Lower lobe of right lung (tissue), 2 donors: ENCODE measurements at regions not wholly inside any gene's neighbourhood (a gene's known extent, or its start where the extent isn't known, plus 50 kb on each side); places are given as distances from the start of the nearest gene placed in this dataset.

Source experiments
- ATAC-seq, 2 donors: fragments of 200-7000 bp; cut with Tn5 transposase; one replicate each; pipeline ENCODE4 v1.9.1; 2020 to 2022; ENCODE audit warnings: mild to moderate bottlenecking in 2 of 2, moderate library complexity in 2 of 2
- DNase-seq: peaks from one replicate; pipeline ENCODE4 v3.0.0-alpha.2; 2020
- H3K27ac ChIP-seq: fragments of 200-600 bp; one replicate; pipeline ENCODE4 v1.8.0; 2022
- H3K27me3 ChIP-seq: fragments of 200-600 bp; one replicate; pipeline ENCODE4 v1.8.0; 2022; ENCODE audit warnings: low read depth
- H3K36me3 ChIP-seq: fragments of 200-600 bp; one replicate; pipeline ENCODE4 v1.8.0; 2022; ENCODE audit warnings: mild to moderate bottlenecking
- H3K4me1 ChIP-seq: fragments of 200-600 bp; one replicate; pipeline ENCODE4 v1.8.0; 2022
- H3K4me3 ChIP-seq: fragments of 200-600 bp; one replicate; pipeline ENCODE4 v1.8.0; 2022; ENCODE audit warnings: mild to moderate bottlenecking
- H3K9me3 ChIP-seq: fragments of 200-600 bp; one replicate; pipeline ENCODE4 v1.8.0; 2022
- intact Hi-C: fragments of 100-400 bp; cut with DNase I; formaldehyde crosslinking; loops from one replicate; pipeline ENCODE4 v1.11.0; 2022
- TF ChIP-seq, protein P1 (sequence below): fragments of 200-600 bp; IDR thresholded peaks from one replicate; pipeline ENCODE4 v1.8.0; 2022; ENCODE audit warnings: antibody characterized with exemption, mild to moderate bottlenecking
- donor health status: DM: no; HTN: yes; CAD: no; lungs with severe emphysema.

DNA sequence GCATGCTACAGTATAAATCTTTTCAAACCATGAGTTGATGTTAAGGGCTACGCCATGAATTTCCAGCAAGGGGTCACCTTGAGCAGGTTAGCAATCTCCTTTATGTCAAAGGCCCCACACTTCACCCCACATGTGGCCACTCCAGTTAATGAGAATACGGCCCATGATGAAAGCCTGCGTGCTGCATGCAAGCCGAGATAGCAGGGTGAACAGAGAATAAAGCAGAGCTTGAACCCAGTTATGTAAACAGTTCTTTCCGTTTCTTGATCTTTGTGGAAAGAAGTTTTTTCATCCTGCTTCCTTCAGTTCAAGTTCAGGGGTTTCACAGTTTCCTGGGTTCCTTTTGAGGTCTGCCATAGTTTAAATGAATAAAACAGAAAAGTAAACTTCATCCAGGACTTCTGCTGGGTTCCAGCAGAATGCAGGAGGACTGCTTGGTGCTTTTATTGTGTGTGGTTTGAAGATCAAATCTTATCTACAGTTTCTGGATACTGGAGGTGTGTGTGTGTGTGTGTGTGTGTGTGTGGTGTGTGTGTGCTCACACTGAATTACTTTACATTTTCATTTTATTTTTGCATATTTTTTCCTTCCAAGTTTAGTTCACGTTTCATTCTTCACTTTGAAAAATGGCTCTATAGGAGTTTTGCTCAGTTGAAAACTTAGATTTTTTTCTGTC is 87.1 kb downstream of the HMHB1 start:
- no peaks in the 10 kb centered on the region for H3K36me3 ChIP-seq
- peaks cover 4% of the 10 kb centered on the region for H3K4me1 ChIP-seq
- ATAC-seq: no peak
- H3K4me3 ChIP-seq: no peak overlapping the region
- DNase-seq: no peak
- no peaks in the 10 kb centered on the region for H3K9me3 ChIP-seq
- TF ChIP-seq, protein P1, sequence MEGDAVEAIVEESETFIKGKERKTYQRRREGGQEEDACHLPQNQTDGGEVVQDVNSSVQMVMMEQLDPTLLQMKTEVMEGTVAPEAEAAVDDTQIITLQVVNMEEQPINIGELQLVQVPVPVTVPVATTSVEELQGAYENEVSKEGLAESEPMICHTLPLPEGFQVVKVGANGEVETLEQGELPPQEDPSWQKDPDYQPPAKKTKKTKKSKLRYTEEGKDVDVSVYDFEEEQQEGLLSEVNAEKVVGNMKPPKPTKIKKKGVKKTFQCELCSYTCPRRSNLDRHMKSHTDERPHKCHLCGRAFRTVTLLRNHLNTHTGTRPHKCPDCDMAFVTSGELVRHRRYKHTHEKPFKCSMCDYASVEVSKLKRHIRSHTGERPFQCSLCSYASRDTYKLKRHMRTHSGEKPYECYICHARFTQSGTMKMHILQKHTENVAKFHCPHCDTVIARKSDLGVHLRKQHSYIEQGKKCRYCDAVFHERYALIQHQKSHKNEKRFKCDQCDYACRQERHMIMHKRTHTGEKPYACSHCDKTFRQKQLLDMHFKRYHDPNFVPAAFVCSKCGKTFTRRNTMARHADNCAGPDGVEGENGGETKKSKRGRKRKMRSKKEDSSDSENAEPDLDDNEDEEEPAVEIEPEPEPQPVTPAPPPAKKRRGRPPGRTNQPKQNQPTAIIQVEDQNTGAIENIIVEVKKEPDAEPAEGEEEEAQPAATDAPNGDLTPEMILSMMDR: no peak
- intact Hi-C loops: no loop called here
- no peaks in the 10 kb centered on the region for H3K27me3 ChIP-seq
- H3K27ac ChIP-seq: no peak overlapping the region

DNA sequence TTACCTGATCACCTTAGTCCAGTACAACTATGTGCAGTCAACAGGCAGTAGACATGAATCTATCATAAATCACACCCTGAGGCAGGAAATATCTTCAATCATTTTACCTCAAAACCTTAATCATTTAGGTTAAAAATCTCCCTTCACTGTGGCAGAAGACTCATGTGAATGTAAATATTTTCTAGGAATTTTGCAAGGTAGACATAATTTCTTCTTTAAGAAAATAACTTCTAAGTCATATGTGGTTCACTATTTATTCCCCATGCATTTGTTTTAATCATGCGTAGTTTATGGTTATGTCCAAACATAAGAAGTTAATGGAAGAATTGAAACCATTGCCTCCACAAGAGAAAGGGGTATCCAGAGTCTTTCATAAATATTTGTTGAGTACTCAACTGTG is 97.0 kb downstream of the HMHB1 start:
- intact Hi-C loops: no loop called here

GRCh38 chr5:143913008-143913752 is 101.2 kb downstream of the HMHB1 start:
- intact Hi-C loops: no loop called here
- TF ChIP-seq, protein P1: no peak
- ATAC-seq: no peak

More for the DNA sequence above, 97.0 kb downstream of the HMHB1 start:
- TF ChIP-seq, protein P1: no peak
- H3K4me1 ChIP-seq: no peaks in the 10 kb centered on the region
- H3K27me3 ChIP-seq: no peaks in the 10 kb centered on the region
- ATAC-seq (no peak), DNase-seq (no peak)
- H3K27ac ChIP-seq: no peak overlapping the region
- H3K36me3 ChIP-seq: no peaks in the 10 kb centered on the region
- H3K9me3 ChIP-seq: no peaks in the 10 kb centered on the region
- no peak overlapping the region for H3K4me3 ChIP-seq

DNA sequence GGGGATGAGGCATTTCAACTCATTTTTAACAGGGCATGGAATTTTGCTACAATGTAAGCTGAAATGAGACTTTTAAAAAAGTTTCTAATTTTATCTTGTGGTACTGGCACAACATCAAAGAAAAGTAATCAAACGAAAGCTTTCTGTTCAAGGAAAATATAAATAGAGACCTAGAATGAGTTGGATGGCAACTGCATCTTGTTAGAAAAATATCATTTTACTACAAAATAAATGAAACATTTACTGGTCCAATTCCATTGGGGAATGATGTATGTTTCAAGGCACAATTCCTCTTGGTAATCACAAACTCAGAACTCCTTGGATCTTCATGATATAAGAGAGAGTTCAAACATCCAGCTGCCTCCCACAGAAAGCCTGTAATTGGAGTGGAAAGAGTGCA is 102.8 kb downstream of the HMHB1 start:
- H3K9me3 ChIP-seq: no peaks in the 10 kb centered on the region
- no peak overlapping the region for H3K4me3 ChIP-seq
- DNase-seq: no peak

More at GRCh38 chr5:143913008-143913752, 101.2 kb downstream of the HMHB1 start:
- Histone ChIP-seq H3K27ac (no peak overlapping the region), H3K36me3 (no peaks in the 10 kb centered on the region), H3K4me3 (no peak overlapping the region), H3K9me3 (no peaks in the 10 kb centered on the region), H3K4me1 (no peaks in the 10 kb centered on the region), H3K27me3 (no peaks in the 10 kb centered on the region)
- DNase-seq: no peak

DNA sequence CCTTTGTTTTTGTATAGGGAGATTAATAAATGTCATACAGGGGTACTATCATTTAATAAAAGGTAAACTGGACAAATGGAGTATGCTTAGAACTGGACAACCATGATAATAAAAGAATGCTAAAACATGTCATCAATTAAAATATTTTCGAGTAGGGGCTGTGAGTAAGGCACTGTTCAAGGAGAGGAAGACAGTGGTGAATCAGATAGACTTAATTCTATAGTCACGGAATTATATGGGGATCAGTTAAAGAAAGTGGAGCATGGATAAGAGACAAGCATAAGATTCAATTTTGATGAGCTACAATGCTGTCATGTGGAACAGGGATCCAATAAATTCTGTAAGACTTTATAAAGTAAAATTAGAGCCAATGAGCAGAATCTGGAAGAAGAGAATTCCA is 104.5 kb downstream of the HMHB1 start:
- TF ChIP-seq, protein P1: no peak
- Histone ChIP-seq H3K36me3 (no peaks in the 10 kb centered on the region), H3K9me3 (no peaks in the 10 kb centered on the region), H3K27me3 (no peaks in the 10 kb centered on the region), H3K4me3 (no peak overlapping the region), H3K27ac (no peak overlapping the region), H3K4me1 (no peaks in the 10 kb centered on the region)
- ATAC-seq (no peak), DNase-seq (no peak)
- intact Hi-C loops: no loop called here

More for the DNA sequence above, 102.8 kb downstream of the HMHB1 start:
- no peak overlapping the region for H3K27ac ChIP-seq
- no peaks in the 10 kb centered on the region for H3K36me3 ChIP-seq
- intact Hi-C loops: no loop called here
- ATAC-seq: no peak
- TF ChIP-seq, protein P1: no peak
- H3K27me3 ChIP-seq: no peaks in the 10 kb centered on the region
- H3K4me1 ChIP-seq: no peaks in the 10 kb centered on the region
